Amygdala (tissue), 56 donors: ENCODE measurements at regions not wholly inside any gene's neighbourhood (a gene's known extent, or its start where the extent isn't known, plus 50 kb on each side); places are given as distances from the start of the nearest gene placed in this dataset.

Experiments
- DNase-seq, 56 donors: peaks; one replicate each; lab custom pipeline; 2025; lab: John Stamatoyannopoulos, UW

- no peak for DNase-seq
Measured at GRCh38 chr13:99911965-99912566, 59.5 kb downstream of the ZIC5 start.

- no peak for DNase-seq
Measured at GRCh38 chr13:99911069-99911964, 60.2 kb downstream of the ZIC5 start.

- DNase-seq: no peak
Measured at GRCh38 chr13:99909836-99910619, 61.5 kb downstream of the ZIC5 start.

- no peak for DNase-seq
Measured at GRCh38 chr13:99909097-99909835, 62.3 kb downstream of the ZIC5 start.

GRCh38 chr13:99908140-99908803 is 63.3 kb downstream of the ZIC5 start:
- no peak for DNase-seq

GRCh38 chr13:99907627-99908026 is 63.9 kb downstream of the ZIC5 start:
- no peak for DNase-seq

- no peak for DNase-seq
Measured at GRCh38 chr13:99907038-99907437, 64.5 kb downstream of the ZIC5 start.

- DNase-seq: no peak
Measured at GRCh38 chr13:99905814-99906213, 65.8 kb downstream of the ZIC5 start.

- no peak for DNase-seq
Measured at GRCh38 chr13:99905224-99905623, 66.3 kb downstream of the ZIC5 start.

- DNase-seq: no peak
Measured at GRCh38 chr13:99903140-99903539, 68.4 kb downstream of the ZIC5 start.

GRCh38 chr13:99902657-99903056 is 68.9 kb downstream of the ZIC5 start:
- DNase-seq: no peak

GRCh38 chr13:99900960-99901359 is 70.6 kb downstream of the ZIC5 start:
- peak in 1 of 56 donors; percentile 16 for DNase-seq

GRCh38 chr13:99898421-99898820 is 73.1 kb downstream of the ZIC5 start:
- DNase-seq: peak in 4 of 56 donors; percentile 8 to 25 (median 15)

GRCh38 chr13:99897076-99897440 is 74.5 kb downstream of the ZIC5 start:
- no peak for DNase-seq

GRCh38 chr13:99896369-99897075 is 75.0 kb downstream of the ZIC5 start:
- DNase-seq: no peak

GRCh38 chr13:99895444-99896368 is 75.9 kb downstream of the ZIC5 start:
- peak in 23 of 56 donors; percentile 9 to 72 (median 37) for DNase-seq

GRCh38 chr13:99894840-99895443 is 76.6 kb downstream of the ZIC5 start:
- DNase-seq: no peak
